ENCODE measurements at regions not wholly inside any gene's neighbourhood (a gene's known extent, or its start where the extent isn't known, plus 50 kb on each side); places are given as distances from the start of the nearest gene placed in this dataset.

GRCh38 chr14:40909906-40910305 lies 696.8 kb upstream of the LRFN5 start:
- no peaks in the 10 kb centered on the region for H3K27me3 Mint-ChIP-seq (ENCODE audit: low read depth, poor library complexity)
- no peaks in the 10 kb centered on the region for H3K4me1 Mint-ChIP-seq
- no peak for DNase-seq
- no peaks in the 10 kb centered on the region for H3K9me3 Mint-ChIP-seq
- H3K4me3 Mint-ChIP-seq: no peak overlapping the region
- peak overlapping the region; percentile 63 for H3K27ac Mint-ChIP-seq
- H3K36me3 Mint-ChIP-seq (ENCODE audit: low read depth): no peaks in the 10 kb centered on the region
- TF ChIP-seq CTCF (IDR thresholded peaks at IDR 0.05): no peak

- H3K4me3 Mint-ChIP-seq: no peak overlapping the region
Measured at GRCh38 chr14:40903709-40904108, 703.0 kb upstream of the LRFN5 start.

GRCh38 chr14:40899435-40899834 lies 707.2 kb upstream of the LRFN5 start:
- Mint-ChIP-seq H3K27me3 (ENCODE audit: low read depth, poor library complexity) (no peaks in the 10 kb centered on the region), H3K27ac (no peak overlapping the region), H3K4me1 (no peaks in the 10 kb centered on the region), H3K4me3 (no peak overlapping the region), H3K36me3 (ENCODE audit: low read depth) (no peaks in the 10 kb centered on the region), H3K9me3 (peaks cover 4% of the 10 kb centered on the region)
- TF ChIP-seq CTCF (IDR thresholded peaks at IDR 0.05): no peak
- DNase-seq: no peak

More at GRCh38 chr14:40903709-40904108, 703.0 kb upstream of the LRFN5 start:
- Mint-ChIP-seq H3K36me3 (ENCODE audit: low read depth) (no peaks in the 10 kb centered on the region), H3K4me1 (no peaks in the 10 kb centered on the region), H3K27ac (no peak overlapping the region), H3K9me3 (no peaks in the 10 kb centered on the region), H3K27me3 (ENCODE audit: low read depth, poor library complexity) (no peaks in the 10 kb centered on the region)
- no peak for TF ChIP-seq CTCF (IDR thresholded peaks at IDR 0.05)
- no peak for DNase-seq

- no peak for DNase-seq
- no peaks in the 10 kb centered on the region for H3K27me3 Mint-ChIP-seq (ENCODE audit: low read depth, poor library complexity)
Measured at GRCh38 chr14:40894846-40895245, 711.8 kb upstream of the LRFN5 start.

GRCh38 chr14:40889126-40889525 lies 717.5 kb upstream of the LRFN5 start:
- Mint-ChIP-seq H3K36me3 (ENCODE audit: low read depth) (no peaks in the 10 kb centered on the region), H3K27me3 (ENCODE audit: low read depth, poor library complexity) (peaks cover 4% of the 10 kb centered on the region), H3K4me1 (no peaks in the 10 kb centered on the region), H3K27ac (no peak overlapping the region), H3K9me3 (no peaks in the 10 kb centered on the region), H3K4me3 (no peak overlapping the region)
- TF ChIP-seq CTCF (IDR thresholded peaks at IDR 0.05): no peak
- no peak for DNase-seq

More at GRCh38 chr14:40894846-40895245, 711.8 kb upstream of the LRFN5 start:
- no peaks in the 10 kb centered on the region for H3K36me3 Mint-ChIP-seq (ENCODE audit: low read depth)
- H3K4me3 Mint-ChIP-seq: no peak overlapping the region
- no peak for TF ChIP-seq CTCF (IDR thresholded peaks at IDR 0.05)
- H3K27ac Mint-ChIP-seq: no peak overlapping the region
- H3K9me3 Mint-ChIP-seq: peaks cover 4% of the 10 kb centered on the region
- H3K4me1 Mint-ChIP-seq: no peaks in the 10 kb centered on the region

GRCh38 chr14:40887912-40888311 lies 718.8 kb upstream of the LRFN5 start:
- Mint-ChIP-seq H3K36me3 (ENCODE audit: low read depth) (no peaks in the 10 kb centered on the region), H3K27ac (no peak overlapping the region), H3K9me3 (no peaks in the 10 kb centered on the region), H3K4me1 (no peaks in the 10 kb centered on the region), H3K27me3 (ENCODE audit: low read depth, poor library complexity) (peaks cover 4% of the 10 kb centered on the region), H3K4me3 (no peak overlapping the region)
- TF ChIP-seq CTCF (IDR thresholded peaks at IDR 0.05): no peak
- DNase-seq: no peak
